22Rv1 (cell line): ENCODE measurements at regions not wholly inside any gene's neighbourhood (a gene's known extent, or its start where the extent isn't known, plus 50 kb on each side); places are given as distances from the start of the nearest gene placed in this dataset.

Experiments used
- ZFX ChIP-seq: fragments of 450-650 bp; IDR thresholded peaks from 2 replicates; pipeline ENCODE4 v1.6.1; 2017; ENCODE audit warnings: antibody characterized with exemption, borderline replicate concordance
- TF ChIP-seq, protein P1 (sequence below): fragments of 450-650 bp; IDR thresholded peaks from 2 replicates; pipeline ENCODE4 v1.5.1; 2017; ENCODE audit warnings: mild to moderate bottlenecking

- TF ChIP-seq, protein P1, sequence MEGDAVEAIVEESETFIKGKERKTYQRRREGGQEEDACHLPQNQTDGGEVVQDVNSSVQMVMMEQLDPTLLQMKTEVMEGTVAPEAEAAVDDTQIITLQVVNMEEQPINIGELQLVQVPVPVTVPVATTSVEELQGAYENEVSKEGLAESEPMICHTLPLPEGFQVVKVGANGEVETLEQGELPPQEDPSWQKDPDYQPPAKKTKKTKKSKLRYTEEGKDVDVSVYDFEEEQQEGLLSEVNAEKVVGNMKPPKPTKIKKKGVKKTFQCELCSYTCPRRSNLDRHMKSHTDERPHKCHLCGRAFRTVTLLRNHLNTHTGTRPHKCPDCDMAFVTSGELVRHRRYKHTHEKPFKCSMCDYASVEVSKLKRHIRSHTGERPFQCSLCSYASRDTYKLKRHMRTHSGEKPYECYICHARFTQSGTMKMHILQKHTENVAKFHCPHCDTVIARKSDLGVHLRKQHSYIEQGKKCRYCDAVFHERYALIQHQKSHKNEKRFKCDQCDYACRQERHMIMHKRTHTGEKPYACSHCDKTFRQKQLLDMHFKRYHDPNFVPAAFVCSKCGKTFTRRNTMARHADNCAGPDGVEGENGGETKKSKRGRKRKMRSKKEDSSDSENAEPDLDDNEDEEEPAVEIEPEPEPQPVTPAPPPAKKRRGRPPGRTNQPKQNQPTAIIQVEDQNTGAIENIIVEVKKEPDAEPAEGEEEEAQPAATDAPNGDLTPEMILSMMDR, result no peak
- no peak for TF ChIP-seq ZFX
These were observed 554.3 kb upstream of the TENM3 start for GRCh38 chr4:181688872-181689271.
